GM12865 (cell line): ENCODE measurements at regions not wholly inside any gene's neighbourhood (a gene's known extent, or its start where the extent isn't known, plus 50 kb on each side); places are given as distances from the start of the nearest gene placed in this dataset.
"Not testable (repeated sequence)": the region's sequence is repeated elsewhere in the genome, so short reads cannot be mapped to it uniquely, and the experiment has no call there.

Experiments
- DNase-seq: peaks from one replicate; pipeline ENCODE4 v3.0.0; 2010; ENCODE audit warnings: low read depth
- H3K4me3 ChIP-seq: 2 replicates; pipeline ENCODE4 v1.5.1; 2011; ENCODE audit warnings: mild to moderate bottlenecking, low read depth, low read length, control low read depth
- TF ChIP-seq, protein P1 (sequence below): IDR thresholded peaks from 2 replicates; pipeline ENCODE4 v1.5.1; 2011; ENCODE audit warnings: low read length, control low read depth, low read depth, inconsistent platforms; ENCODE audit not compliant: insufficient read depth; ENCODE audit errors: missing control alignments

GRCh38 chr5:72584466-72584865, 77.3 kb upstream of the ZNF366 start:
- H3K4me3 ChIP-seq, result no peak overlapping the region
- TF ChIP-seq, protein P1, sequence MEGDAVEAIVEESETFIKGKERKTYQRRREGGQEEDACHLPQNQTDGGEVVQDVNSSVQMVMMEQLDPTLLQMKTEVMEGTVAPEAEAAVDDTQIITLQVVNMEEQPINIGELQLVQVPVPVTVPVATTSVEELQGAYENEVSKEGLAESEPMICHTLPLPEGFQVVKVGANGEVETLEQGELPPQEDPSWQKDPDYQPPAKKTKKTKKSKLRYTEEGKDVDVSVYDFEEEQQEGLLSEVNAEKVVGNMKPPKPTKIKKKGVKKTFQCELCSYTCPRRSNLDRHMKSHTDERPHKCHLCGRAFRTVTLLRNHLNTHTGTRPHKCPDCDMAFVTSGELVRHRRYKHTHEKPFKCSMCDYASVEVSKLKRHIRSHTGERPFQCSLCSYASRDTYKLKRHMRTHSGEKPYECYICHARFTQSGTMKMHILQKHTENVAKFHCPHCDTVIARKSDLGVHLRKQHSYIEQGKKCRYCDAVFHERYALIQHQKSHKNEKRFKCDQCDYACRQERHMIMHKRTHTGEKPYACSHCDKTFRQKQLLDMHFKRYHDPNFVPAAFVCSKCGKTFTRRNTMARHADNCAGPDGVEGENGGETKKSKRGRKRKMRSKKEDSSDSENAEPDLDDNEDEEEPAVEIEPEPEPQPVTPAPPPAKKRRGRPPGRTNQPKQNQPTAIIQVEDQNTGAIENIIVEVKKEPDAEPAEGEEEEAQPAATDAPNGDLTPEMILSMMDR, result peak; percentile 18
- peak; percentile 89 for DNase-seq

GRCh38 chr5:72579290-72579689, 72.1 kb upstream of the ZNF366 start:
- H3K4me3 ChIP-seq, DNase-seq: not testable (repeated sequence)

GRCh38 chr5:72572236-72572765, 65.1 kb upstream of the ZNF366 start:
- no peak overlapping the region for H3K4me3 ChIP-seq
- TF ChIP-seq, protein P1, result no peak
- DNase-seq, result no peak

- DNase-seq, result no peak
- H3K4me3 ChIP-seq, result no peak overlapping the region
- TF ChIP-seq, protein P1, result no peak
Measured at GRCh38 chr5:72569408-72569944, 62.3 kb upstream of the ZNF366 start.

DNA sequence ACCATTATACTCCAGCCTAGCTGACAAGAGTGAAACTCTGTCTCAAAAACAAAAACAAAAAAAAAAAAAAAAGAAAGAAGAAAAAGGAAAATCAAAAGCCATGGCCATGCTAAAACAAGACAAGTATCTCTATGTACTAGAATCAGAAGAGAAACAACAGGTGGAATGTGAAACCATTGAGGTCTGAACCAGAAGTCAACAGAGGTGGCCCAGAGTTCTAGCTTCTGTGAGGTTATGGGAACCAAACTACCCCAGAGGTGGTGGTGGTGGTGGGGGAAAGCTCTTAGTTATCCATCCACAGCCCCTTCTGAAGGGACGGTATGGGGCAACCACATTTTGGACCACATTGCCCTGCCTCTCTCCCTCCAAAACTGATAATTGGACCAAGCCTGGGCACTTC, 59.5 kb upstream of the ZNF366 start:
- TF ChIP-seq, protein P1, result no peak
- H3K4me3 ChIP-seq, result no peak overlapping the region
- peak; percentile 71 for DNase-seq

DNA sequence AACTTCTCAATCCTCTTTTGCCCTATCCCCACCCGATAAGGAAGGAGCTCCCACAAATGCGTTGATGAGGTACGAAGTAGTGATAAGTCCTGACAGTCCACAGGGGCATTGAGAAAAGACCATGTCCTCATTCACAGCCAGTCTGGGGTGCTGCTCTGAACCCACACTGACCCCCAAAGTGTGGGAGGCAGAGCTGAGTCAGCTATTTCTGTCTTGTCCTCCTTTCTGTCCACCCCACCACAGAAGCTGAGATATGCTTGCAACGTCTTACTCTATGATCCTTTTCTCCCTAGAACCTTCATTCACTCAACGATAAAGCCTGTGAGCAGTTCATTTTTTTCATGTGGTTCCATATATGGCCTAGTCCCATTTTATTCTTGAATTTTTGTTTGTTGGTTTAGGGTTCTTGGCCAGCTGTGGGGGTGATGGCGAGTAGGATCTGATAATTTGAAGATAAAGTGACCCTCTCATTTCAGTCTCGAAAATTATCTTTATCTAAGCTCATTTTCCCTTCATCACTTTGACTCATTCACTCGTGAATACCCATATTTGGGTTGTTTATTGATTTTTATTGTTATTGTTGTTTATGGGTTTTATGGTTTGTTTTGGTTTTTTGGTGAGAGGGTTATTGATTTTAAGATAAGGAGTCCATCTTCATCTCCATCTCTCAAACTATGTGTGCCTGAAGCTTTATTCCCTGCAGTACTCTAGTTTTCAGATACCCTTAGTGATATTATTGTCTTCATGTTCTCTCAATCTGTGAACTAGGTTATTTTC, 58.5 kb upstream of the ZNF366 start:
- TF ChIP-seq, protein P1, result no peak
- no peak overlapping the region for H3K4me3 ChIP-seq
- DNase-seq, result no peak

- no peak overlapping the region for H3K4me3 ChIP-seq
- DNase-seq, result no peak
- TF ChIP-seq, protein P1, result no peak
Measured at GRCh38 chr5:72562717-72563116, 55.5 kb upstream of the ZNF366 start.
